Daoy (cell line): ENCODE measurements at regions not wholly inside any gene's neighbourhood (a gene's known extent, or its start where the extent isn't known, plus 50 kb on each side); places are given as distances from the start of the nearest gene placed in this dataset.
A peak's percentile ranks its signal among the peaks of the same experiment; 100 is the strongest.

Experiments
- DNase-seq: peaks from one replicate; pipeline ENCODE4 v3.0.0-alpha.2; 2015; ENCODE audit warnings: low read depth

GRCh38 chr12:105705235-105705634 is 374.7 kb downstream of the C12orf75 start:
- DNase-seq, result no peak

DNA sequence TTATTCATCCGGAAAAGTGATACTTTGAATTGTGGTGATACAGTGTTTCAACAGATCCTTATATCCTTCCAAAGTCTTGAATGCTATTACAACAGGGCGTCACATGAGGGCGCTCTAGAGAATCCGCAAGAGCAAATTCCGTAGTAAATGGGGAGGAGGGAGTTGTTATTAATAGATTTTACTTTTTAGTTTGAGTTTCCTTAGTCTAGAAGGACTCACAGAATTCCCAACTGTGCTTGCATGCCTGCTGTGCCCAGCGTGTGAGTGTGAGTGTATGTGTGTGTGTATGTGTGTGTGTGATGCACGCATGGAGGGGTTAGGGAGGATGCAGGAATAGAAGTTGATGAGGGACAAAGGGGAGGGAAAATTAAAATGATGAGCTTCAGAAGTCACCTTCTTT is 375.3 kb downstream of the C12orf75 start:
- DNase-seq, result peak; percentile 58

GRCh38 chr12:105706321-105706972 is 376.0 kb downstream of the C12orf75 start:
- peak; percentile 89 for DNase-seq

DNA sequence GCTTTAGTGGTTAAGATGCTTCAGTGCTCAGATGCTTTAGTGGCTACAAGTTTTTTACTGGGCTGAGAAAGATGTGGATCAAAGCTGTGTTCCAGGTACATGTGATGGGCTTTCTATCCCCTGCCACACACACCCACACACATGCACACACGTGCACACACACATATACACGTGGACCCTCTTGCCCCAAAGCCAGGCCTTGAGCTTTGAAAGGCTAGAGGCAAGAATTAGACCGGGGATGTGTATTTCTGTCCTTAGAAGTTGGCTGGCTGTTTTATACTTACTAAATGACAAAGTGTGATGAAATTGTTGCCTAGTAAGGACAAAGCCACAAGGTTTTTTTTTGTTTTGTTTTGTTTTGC is 376.5 kb downstream of the C12orf75 start:
- no peak for DNase-seq

DNA sequence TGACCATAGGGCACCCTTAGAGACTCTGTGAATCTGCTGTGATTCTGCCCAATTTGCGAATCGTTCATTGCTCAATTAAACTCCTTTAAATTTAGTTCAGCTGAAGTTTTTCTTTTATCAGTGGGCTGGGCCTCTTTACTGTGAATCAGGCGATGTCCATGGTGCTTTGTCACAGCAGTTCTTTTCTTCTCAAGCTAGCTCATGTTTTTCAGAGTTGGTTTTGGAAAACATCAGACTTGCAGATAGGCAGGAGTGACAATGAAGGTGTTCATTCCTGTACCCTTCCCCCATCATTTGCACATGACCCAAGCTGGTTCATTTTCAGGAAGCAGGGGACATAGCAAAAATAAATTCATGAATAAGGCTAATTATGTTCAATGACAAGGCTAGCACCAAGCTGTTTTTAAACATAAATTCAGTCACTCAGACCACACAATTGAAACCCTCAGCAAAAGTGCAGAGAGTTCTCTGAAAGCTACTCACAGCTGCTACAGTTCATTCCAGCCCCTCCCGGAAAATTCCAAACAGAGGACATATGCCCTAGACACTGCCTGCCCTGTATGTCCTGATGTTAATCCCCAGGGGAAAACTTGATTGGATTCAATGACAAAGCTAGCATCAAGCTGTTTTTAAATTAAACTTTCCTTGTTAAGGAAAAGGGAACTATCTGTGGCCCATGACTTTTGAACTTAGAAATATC is 383.3 kb downstream of the C12orf75 start:
- DNase-seq, result no peak

GRCh38 chr12:105716621-105717020 is 386.1 kb downstream of the C12orf75 start:
- no peak for DNase-seq

GRCh38 chr12:105721051-105721825 is 390.7 kb downstream of the C12orf75 start:
- no peak for DNase-seq

GRCh38 chr12:105721891-105722290 is 391.4 kb downstream of the C12orf75 start:
- no peak for DNase-seq

- DNase-seq, result no peak
These were observed 392.6 kb downstream of the C12orf75 start for GRCh38 chr12:105723066-105723465.

DNA sequence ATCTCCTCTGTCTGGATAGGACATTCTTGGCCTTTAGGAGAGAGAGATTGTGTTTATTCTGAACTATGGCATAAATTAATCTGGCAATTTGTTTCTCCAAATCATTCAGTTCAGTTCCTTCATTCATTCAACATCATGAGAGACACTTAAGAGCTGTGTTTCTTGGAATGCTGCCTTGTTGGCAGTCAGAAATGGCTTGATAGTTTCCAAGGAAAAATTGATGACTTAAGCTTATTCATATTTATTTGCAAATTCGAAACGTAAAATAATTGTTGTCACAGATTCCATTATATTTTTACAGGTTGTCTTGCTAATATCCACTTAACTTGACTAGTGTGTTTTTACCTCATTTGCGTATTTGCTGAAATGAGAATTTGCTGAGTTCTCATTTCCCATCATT is 393.0 kb downstream of the C12orf75 start:
- no peak for DNase-seq

- DNase-seq, result no peak
These were observed 394.1 kb downstream of the C12orf75 start for GRCh38 chr12:105724641-105725040.

DNA sequence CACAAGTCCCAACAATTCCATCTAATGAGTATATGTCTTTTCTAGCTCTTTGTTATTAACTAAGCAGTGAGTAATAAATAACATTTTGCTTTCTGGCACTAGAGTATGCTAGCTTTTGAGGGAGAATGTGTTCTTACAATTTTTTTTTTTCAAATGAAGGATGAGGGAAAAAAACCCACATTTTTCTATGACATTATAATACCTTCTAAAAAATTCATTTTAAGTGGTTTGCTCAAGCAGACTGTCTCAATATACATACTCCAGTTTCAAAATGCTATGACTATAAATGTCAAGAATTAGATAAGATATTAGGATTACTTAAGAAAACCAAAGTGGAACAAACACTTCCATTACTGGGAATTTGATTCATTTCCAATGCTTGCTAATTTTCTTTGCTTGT is 394.6 kb downstream of the C12orf75 start:
- DNase-seq, result no peak

DNA sequence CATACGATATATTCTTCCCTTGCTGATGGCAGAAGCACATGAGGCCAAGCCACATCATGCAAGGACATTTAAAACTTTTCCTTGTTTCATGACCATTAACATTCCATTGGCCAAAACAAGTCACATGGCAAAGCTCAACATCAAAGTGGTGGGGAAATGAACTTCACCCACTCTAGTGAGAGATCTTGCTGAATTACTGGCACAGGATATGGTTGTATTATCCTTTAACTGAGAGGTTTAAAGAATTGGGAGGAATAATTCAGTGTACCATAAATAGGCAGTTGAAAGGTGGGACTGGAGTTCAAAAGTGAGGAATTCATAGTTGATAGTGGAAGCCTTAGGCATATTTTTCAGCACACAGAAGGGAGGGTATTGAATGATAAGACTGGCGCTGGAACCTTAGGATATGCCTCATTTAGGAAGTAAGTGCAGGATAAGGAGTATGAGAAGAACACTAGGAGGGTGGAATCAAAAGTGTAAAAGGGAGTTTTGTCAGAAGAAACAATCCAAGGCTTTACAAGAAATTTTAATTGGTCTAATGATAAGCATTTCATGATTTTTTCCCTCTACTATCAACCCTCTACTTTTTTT is 398.8 kb downstream of the C12orf75 start:
- no peak for DNase-seq

DNA sequence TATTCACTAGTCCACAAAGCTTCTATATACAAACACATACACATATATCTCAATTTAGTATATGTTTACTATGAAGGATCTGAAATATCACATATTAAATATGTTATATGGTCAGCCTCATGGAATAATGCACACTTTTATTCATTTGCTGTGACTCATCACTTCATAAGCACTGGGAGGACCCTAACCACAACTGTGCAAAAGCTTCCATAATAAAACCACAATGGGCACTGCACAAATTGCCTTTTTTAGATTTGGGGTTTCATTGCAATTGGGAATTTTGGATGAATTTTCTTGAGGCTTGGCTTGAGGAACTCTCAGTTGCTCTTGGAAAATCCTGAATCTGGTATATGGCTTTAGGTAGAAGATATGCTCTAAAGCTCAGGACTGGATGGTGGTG is 399.4 kb downstream of the C12orf75 start:
- peak; percentile 12 for DNase-seq

- no peak for DNase-seq
These were observed 403.1 kb downstream of the C12orf75 start for GRCh38 chr12:105733579-105733978.

DNA sequence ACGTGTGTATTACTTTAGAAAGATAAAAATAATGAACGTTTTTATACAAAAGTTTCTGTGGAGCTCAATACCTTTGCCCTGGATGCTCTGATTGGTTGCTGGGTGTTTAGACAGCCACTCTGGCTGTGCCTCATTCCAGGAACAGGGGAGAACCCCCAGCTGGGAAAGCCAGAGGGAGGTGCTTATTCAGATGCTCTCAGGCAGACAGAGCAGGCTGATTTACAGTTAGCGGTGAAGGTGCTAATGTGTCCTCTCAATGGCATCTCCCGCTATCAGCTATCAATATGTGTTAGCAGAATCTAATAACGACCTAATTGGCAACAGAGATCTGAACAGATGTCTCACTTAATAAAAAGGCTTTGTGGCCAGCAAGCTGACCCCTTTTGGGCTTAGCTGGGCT is 402.3 kb downstream of the NUAK1 start:
- DNase-seq, result peak; percentile 38

DNA sequence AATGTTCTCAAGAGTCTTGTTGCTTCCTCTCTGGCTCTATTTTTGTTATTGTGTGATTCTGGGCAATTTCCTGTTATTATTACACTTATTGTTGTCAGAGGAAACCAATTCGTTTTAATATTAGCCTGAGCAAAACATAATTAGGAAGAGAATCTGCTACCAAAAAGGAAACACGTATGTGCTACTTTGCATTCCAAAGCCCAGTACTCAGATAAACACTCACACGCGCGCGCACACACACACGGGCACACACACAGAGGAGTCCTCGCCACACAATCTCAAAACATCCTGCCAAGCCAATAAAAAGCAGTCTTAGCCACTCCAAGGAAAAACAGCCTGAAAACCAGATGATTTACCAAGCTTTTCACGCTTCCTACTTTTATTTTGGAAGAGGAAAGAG is 400.7 kb downstream of the NUAK1 start:
- peak; percentile 71 for DNase-seq

GRCh38 chr12:105740369-105740768 is 398.4 kb downstream of the NUAK1 start:
- no peak for DNase-seq

DNA sequence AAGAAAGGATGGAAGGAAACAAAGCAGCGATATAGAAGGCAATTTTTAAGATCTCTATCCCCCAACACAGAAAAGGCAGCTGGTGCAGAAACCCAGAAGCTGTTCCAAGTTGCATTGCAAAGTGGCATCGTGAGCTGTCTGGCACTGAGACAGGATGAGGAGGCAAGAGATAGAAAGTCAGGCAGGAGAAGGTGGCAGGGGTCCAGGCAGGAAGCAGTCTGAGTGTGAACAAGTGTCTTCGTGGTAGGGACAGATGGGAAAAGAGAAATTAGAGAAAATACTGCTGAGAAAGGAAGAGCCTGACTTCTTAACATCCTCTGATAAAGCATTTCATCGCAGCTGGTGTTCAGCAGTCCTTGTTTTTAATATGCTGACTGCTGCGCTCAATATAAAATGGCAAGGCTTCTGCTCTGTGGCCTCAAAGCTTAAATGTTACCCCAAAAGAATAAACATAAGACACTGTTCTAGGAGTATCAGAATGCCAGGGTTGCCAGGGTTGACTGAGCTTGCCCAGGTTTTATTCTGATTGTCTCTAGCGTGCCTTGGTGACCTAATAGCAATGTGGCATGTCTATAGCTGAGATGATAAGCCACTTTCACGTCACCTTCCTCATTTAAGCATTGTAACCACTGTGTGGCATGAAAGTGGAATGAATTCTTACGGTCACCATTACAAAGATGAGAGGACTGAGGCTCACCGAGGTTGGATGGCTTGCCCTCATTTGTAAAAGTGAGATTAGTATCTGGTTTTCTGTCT is 397.6 kb downstream of the NUAK1 start:
- DNase-seq, result peak; percentile 67

DNA sequence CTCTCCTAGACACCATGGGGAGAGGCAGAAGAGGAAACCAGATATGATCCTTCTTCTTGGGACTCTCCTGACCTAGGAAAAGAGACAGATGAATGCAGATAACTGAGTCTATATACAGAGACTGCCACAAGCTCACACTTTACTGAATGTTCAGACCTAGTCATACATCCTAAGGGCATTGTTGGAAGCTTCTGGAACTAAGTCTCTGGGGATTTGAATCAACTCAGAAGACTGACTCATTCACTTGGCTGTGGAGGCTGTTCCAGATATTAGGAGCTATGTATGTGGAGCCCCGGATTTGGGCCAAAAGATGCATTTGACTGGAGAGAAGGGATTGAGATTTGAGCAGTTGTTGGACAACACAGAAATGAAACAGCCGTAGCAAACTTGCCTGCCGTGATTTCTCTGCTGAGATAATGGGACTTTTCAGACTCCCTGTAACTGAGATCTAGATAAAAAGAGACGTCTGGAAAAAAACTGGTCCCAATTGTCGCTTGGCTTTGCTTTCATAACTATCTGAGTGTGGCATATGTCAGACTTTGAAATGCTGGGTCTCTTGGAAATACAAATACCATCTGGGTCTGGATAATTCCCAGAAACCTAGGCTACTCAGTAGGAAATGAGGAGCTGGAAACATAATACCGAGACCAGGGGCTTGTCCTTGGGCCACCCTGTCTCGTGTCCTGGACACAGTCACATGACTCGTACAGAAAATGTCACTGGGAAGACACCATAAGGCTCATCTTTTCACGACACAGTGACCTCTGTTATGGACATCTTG is 396.8 kb downstream of the NUAK1 start:
- peak; percentile 71 for DNase-seq

DNA sequence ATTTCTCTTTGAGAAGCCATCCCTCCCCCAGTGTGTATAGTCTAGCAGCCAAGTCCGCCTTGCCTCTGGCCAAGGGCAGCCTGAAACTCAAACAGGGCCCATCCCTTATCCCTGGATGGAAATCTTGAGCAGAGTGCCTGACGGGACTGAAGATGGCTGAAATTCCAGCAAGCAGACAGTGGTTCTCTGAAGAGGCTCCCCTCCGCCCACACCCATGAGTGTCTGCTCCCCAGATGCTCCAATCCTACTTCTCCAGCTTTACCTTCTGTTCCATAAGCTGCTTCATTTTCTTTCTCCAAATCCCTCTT is 396.2 kb downstream of the NUAK1 start:
- no peak for DNase-seq
